ENCODE measurements at regions not wholly inside any gene's neighbourhood (a gene's known extent, or its start where the extent isn't known, plus 50 kb on each side); places are given as distances from the start of the nearest gene placed in this dataset.

GRCh38 chr2:41967476-41968181 is 80.2 kb upstream of the PKDCC start:
- no peak for DNase-seq

GRCh38 chr2:41968182-41968578 is 79.6 kb upstream of the PKDCC start:
- DNase-seq, result no peak

- no peak for DNase-seq
These were observed 76.7 kb upstream of the PKDCC start for GRCh38 chr2:41970988-41971660.

GRCh38 chr2:41972179-41972578 is 75.6 kb upstream of the PKDCC start:
- no peak for DNase-seq

GRCh38 chr2:41972819-41973218 is 75.0 kb upstream of the PKDCC start:
- DNase-seq, result no peak

- no peak for DNase-seq
These were observed 74.0 kb upstream of the PKDCC start for GRCh38 chr2:41973871-41974270.

GRCh38 chr2:41981417-41981816 is 66.4 kb upstream of the PKDCC start:
- DNase-seq, result no peak

- DNase-seq, result no peak
These were observed 62.2 kb upstream of the PKDCC start for GRCh38 chr2:41985573-41986095.

GRCh38 chr2:41989501-41990180 is 58.2 kb upstream of the PKDCC start:
- no peak for DNase-seq

- no peak for DNase-seq
These were observed 57.6 kb upstream of the PKDCC start for GRCh38 chr2:41990245-41990644.

- DNase-seq, result no peak
These were observed 57.1 kb upstream of the PKDCC start for GRCh38 chr2:41990688-41991087.

GRCh38 chr2:41992056-41992642 is 55.7 kb upstream of the PKDCC start:
- no peak for DNase-seq

GRCh38 chr2:41992671-41993434 is 55.0 kb upstream of the PKDCC start:
- no peak for DNase-seq

- DNase-seq, result no peak
These were observed 54.3 kb upstream of the PKDCC start for GRCh38 chr2:41993435-41993925.

GRCh38 chr2:41994233-41994637 is 53.6 kb upstream of the PKDCC start:
- no peak for DNase-seq

- DNase-seq, result no peak
These were observed 53.2 kb upstream of the PKDCC start for GRCh38 chr2:41994661-41995060.

GRCh38 chr2:41997561-41997960 is 50.3 kb upstream of the PKDCC start:
- no peak for DNase-seq
